Ovary (tissue), 7 donors: ENCODE measurements at regions not wholly inside any gene's neighbourhood (a gene's known extent, or its start where the extent isn't known, plus 50 kb on each side); places are given as distances from the start of the nearest gene placed in this dataset.

Source experiments
- DNase-seq, 5 donors: peaks; one replicate each; pipeline ENCODE4 v3.0.0-alpha.2; 2019 to 2020
- H3K27ac ChIP-seq, 2 donors: fragments of 200-600 bp; one replicate each; pipeline versions ENCODE4 v1.5.1 to v1.8.0; 2019 to 2022
- H3K27me3 ChIP-seq: fragments of 200-600 bp; one replicate; pipeline ENCODE4 v1.8.0; 2022
- H3K36me3 ChIP-seq: fragments of 200-600 bp; sonication (generic); one replicate; pipeline ENCODE4 v1.5.1; 2019
- H3K4me1 ChIP-seq: one replicate; pipeline ENCODE4 v1.8.1; 2013; ENCODE audit warnings: mild to moderate bottlenecking, moderate library complexity; ENCODE audit not compliant: insufficient read depth
- H3K4me3 ChIP-seq: fragments of 200-600 bp; sonication (generic); one replicate; pipeline ENCODE4 v1.5.1; 2017
- H3K9me3 ChIP-seq, 2 donors: fragments of 200-600 bp in 1 of 2; sonication (generic) in 1 of 2; one replicate each; pipeline versions ENCODE4 v1.5.1 to v1.8.1; 2013 to 2019; ENCODE audit warnings: mild to moderate bottlenecking in 1 of 2, moderate library complexity in 1 of 2
- CTCF ChIP-seq, 3 donors: fragments of 450-650 bp in 2 of 3; fragments of 200-600 bp in 1 of 3; IDR thresholded peaks; one replicate each; pipeline versions ENCODE4 v1.5.1 to v1.8.0; 2016 to 2022; ENCODE audit warnings: antibody characterized with exemption in 3 of 3, mild to moderate bottlenecking in 1 of 3
- EP300 ChIP-seq: sonication (generic); formaldehyde crosslinking; IDR thresholded peaks from one replicate; pipeline ENCODE4 v1.6.1; 2017; ENCODE audit warnings: antibody characterized with exemption
- POLR2A ChIP-seq: fragments of 450-650 bp; IDR thresholded peaks from one replicate; pipeline ENCODE4 v1.6.1; 2017; ENCODE audit warnings: antibody characterized with exemption, mild to moderate bottlenecking, moderate library complexity
- WGBS, 3 donors: extraction: QIAGEN DNeasy Blood & Tissue Kit in 1 of 3; methylation state at CpG; one replicate each; pipeline versions ENCODE4 v1.1.5 to v1.1.7; 2013 to 2017; 5-methylcytosine and 5-hydroxymethylcytosine counted together
- intact Hi-C, 4 donors: fragments of 100-400 bp; cut with DNase I; formaldehyde crosslinking; loops; one replicate each; pipeline versions ENCODE4 v1.11.0 to v1.15.1; 2022 to 2023
- donor health status: DM: no; HTN: no; CAD: no; lungs with moderate emphysema.
- donor health status: DM: no; HTN: no; CAD: no.
- donor health status: Bipolar disorder and iron deficiency.
- donor health status: DM: no; HTN: no; CAD: no.
- donor health status: DM: yes; HTN: yes; CAD: no.

- intact Hi-C loops, result no loop called here
- no peak for DNase-seq
- H3K4me1 ChIP-seq, result no peaks in the 10 kb centered on the region
- 91 to 96% (median 95%) methylated on average over 6 of the region's 6 CpGs for WGBS, 3 donors
- H3K27ac ChIP-seq, result no peak overlapping the region
- H3K9me3 ChIP-seq, result no peaks in the 10 kb centered on the region
- TF ChIP-seq EP300 (no peak), POLR2A (no peak), CTCF (IDR thresholded peaks at IDR 0.05) (no peak)
- H3K27me3 ChIP-seq, result no peaks in the 10 kb centered on the region
- no peaks in the 10 kb centered on the region for H3K36me3 ChIP-seq
- no peak overlapping the region for H3K4me3 ChIP-seq
Observed at GRCh38 chr10:121248266-121248665, 350.0 kb downstream of the FGFR2 start.

GRCh38 chr10:121250995-121251764, 347.1 kb downstream of the FGFR2 start:
- 96 to 97% (median 96%) methylated on average over 6 of the region's 6 CpGs for WGBS, 3 donors
- no peak for DNase-seq
- Histone ChIP-seq H3K27me3 (no peaks in the 10 kb centered on the region), H3K36me3 (no peaks in the 10 kb centered on the region), H3K4me1 (no peaks in the 10 kb centered on the region), H3K4me3 (no peak overlapping the region), H3K27ac (no peak overlapping the region), H3K9me3 (no peaks in the 10 kb centered on the region)
- TF ChIP-seq POLR2A (no peak), CTCF (IDR thresholded peaks at IDR 0.05) (no peak), EP300 (no peak)
- intact Hi-C loops, result no loop called here

DNA sequence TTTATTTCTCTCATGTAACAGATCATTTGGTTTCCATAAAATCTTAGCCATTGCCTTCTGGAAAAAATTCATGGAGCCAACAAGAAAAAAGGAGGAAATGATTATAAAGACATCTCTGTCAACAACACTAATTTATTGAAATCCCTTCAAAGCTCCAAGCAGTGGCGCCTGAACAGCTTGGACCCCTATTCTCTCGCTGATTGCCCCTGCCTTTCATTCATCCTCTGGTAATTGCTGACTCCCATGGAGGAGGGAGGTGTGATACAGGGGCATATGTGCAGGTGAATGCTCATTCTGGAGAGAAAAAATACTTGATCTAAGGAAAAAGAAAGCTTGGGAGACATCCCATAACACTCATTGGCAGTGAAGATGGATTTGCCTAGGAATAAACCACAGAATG, 345.5 kb downstream of the FGFR2 start:
- TF ChIP-seq EP300, result no peak
- no peak for TF ChIP-seq CTCF (IDR thresholded peaks at IDR 0.05)
- TF ChIP-seq POLR2A, result no peak
- Histone ChIP-seq H3K9me3 (no peaks in the 10 kb centered on the region), H3K27ac (no peak overlapping the region), H3K27me3 (no peaks in the 10 kb centered on the region), H3K4me1 (no peaks in the 10 kb centered on the region), H3K36me3 (no peaks in the 10 kb centered on the region), H3K4me3 (no peak overlapping the region)
- DNase-seq, result no peak
- intact Hi-C loops, result no loop called here
- 76 to 89% (median 79%) methylated on average over 2 of the region's 2 CpGs for WGBS, 3 donors

DNA sequence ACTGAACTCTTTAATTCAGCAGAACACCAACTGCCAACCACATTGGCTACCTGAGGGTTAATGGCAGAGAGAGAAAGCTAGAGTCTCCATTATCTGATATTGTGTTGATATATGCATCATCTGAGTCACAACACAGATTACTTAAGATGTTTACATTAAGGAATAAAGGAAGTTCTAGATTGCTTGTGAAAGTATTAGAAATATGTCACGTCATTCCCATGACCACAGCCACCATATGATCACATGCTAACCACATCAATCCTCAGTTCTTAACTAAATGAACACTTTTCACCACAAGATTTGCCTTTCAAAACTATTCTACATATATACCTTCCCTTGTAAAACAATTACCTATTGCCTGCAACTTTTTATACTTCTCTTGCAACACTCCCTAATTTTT, 337.9 kb downstream of the FGFR2 start:
- no peak for DNase-seq
- Histone ChIP-seq H3K4me1 (no peaks in the 10 kb centered on the region), H3K4me3 (no peak overlapping the region), H3K9me3 (no peaks in the 10 kb centered on the region), H3K27me3 (no peaks in the 10 kb centered on the region), H3K27ac (no peak overlapping the region), H3K36me3 (no peaks in the 10 kb centered on the region)
- 73 to 84% (median 76%) methylated on average over 1 of the region's 1 CpG for WGBS, 3 donors
- TF ChIP-seq POLR2A (no peak), EP300 (no peak), CTCF (IDR thresholded peaks at IDR 0.05) (no peak)
- intact Hi-C loops, result no loop called here
